Activated T-cell treated with anti-CD3 and anti-CD28 coated beads, Interleukin-2, amount 50 U/mL, for 1 hour (primary cell): ENCODE measurements at regions not wholly inside any gene's neighbourhood (a gene's known extent, or its start where the extent isn't known, plus 50 kb on each side); places are given as distances from the start of the nearest gene placed in this dataset.
"Not testable (repeated sequence)": the region's sequence is repeated elsewhere in the genome, so short reads cannot be mapped to it uniquely, and the experiment has no call there.

ENCODE experiments used
- DNase-seq: peaks from one replicate; pipeline ENCODE4 v3.0.0-alpha.2; 2020

DNA sequence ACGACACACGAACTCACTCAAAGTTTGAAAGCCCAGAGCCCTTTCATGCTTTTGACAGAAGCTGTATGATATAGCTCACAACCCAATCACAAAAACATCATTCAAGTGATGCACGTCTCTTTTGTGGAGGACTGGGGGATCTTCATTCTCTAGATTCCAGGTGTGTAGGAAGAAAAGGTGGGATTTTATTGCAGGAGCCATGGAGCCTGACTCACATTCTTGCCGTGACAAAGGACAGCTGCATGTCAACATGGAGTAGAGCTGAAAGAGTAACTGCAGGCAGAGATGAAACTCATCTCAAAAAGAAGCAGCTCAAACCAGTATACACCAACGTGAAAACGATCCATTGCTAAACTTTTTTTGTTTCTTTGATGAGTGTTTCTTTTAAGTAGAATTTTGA is 50.9 kb upstream of the PDE1A start:
- no peak for DNase-seq

- no peak for DNase-seq
Measured at GRCh38 chr2:182481676-182482075, 54.8 kb upstream of the PDE1A start.

GRCh38 chr2:182482511-182482910 is 55.7 kb upstream of the PDE1A start:
- DNase-seq, result no peak

DNA sequence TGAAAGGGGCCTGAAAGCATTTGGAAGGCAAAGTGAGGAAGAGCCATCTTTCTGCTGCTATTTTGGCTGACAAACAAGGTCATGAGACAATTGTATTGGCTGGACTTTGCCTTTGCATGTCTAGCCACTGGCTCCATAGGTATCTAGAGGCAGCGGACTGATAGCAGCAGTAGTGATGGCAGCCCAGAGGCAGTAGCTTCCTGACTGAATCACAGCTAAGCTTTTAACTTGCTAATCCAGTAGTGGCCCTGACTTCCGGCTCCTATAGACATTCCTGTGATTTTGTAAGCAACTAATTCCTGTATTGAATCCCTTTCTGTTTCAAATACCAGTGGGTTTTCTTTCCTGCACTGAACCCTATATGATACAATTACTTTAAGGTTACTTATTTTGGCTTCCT is 69.8 kb upstream of the PDE1A start:
- no peak for DNase-seq

GRCh38 chr2:182499706-182500470 is 73.1 kb upstream of the PDE1A start:
- DNase-seq, result no peak

DNA sequence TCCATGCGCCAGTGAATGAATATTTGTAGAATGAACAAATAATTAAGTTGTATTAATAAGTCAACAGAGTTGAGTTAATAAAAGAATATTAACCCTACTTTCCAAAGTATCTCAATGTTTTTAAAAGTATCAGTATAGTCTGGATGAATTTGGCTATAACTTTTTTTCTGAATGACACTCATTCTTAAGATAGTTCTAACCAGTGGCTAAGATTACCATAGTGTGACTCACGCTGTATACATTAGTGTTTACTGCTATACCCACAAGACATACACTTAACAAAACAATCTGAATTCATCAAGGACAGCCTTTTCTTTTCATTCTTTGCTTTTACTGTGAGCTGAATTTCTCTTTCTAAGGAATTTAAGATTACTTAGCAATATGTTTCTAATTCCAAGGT is 77.0 kb upstream of the PDE1A start:
- DNase-seq, result no peak

DNA sequence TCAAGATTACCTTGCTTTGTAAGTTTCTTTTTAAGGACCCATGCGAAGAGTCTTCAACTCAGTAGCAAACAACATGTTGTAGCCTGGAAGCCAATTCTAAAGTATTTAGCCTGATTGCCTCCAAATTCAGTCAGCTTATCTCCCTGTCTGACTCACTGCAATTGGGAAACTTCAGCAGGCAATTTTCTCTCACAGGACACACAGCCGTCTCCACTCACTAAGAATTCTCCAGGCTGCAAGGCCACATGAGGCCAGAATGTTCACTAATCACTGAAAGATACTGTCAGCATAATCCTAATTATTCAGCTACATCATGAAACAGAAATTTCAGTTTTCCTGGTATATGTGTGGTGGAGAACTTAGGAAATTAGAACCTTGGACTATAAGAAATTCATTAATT is 78.1 kb upstream of the PDE1A start:
- no peak for DNase-seq

DNA sequence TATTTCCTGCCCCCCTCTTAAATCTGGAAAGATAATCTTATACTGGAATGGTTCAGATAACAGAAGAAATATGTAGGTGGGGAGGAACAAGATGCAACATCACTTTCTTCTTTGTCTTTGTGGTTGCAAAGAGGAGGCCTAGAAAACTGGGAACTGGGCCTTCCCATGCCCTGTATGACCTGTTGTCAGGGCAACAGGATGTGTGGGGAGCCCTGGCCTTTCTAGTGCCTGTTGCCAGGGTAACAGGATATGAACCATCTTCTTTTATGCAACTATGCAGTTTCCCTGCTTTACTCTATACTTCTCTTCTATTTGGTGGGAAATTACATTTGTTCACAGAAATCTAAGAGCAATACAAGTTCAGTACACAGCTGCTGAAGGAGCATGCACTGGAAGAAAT is 79.8 kb upstream of the PDE1A start:
- DNase-seq, result no peak

GRCh38 chr2:182508583-182508982 is 81.7 kb upstream of the PDE1A start:
- not testable (repeated sequence) for DNase-seq

DNA sequence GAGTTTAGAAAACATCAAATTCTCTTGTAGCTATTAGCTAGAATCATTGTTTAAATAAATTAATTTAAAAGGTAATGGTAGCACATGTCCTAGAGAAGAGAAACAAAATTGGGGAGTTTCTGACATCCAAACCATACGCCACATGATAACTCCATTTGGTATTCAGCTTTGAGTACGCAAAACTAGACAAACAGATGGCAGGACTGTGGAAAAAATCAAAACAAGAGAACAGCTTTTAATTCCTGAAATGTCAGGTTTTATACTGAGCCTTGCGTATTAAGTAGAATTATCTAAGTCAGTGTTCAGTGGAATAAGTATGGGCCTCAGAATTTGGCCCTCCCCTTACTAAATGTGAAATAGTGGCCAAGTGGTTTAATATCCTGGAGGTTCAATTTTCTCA is 82.4 kb upstream of the PDE1A start:
- no peak for DNase-seq

GRCh38 chr2:182521453-182522404 is 94.9 kb upstream of the PDE1A start:
- no peak for DNase-seq

DNA sequence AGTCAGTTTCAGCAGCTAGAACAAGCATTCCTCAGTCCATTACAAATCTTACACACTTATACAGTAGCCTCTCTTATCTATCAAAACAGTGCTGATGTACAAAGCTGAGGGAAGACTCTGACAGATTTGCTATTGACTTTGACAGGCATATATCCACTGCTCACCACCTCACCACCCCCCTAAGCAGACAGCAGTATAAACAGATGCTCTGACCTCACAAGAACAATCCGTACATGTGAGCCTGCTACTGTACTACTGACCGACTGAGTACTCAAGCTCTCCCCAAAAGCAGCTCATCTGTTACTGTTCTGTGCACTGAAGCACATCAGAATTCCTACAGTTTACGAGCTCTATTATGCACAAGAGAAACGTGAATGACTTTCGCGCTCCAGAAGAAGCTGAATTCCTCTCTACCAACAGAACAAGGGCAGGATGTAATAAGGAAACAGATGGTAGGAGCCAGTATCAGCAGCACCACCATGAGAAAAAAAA is 95.6 kb upstream of the PDE1A start:
- DNase-seq, result no peak

- no peak for DNase-seq
Measured at GRCh38 chr2:182522972-182523473, 96.2 kb upstream of the PDE1A start.

GRCh38 chr2:182530636-182531035 is 103.8 kb upstream of the PDE1A start:
- DNase-seq, result no peak

DNA sequence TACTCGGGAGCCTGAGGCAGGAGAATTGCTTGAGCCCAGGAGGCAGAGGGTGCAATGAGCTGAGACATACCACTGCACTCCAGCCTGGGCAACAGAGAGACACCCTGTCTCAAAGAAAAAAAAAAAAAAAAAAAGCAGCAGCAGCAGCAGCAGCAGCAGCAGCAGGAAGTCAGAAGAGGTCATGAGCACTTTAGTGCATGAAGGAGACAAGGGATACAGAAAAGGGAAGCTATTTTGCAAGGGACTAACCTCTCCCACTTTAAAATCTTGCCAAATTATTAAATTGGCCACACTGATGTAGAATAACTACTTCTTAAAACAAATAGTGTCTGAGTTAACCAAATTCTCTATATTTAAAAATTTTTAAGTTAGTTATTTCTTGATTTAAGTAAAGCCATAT is 113.4 kb upstream of the PDE1A start:
- DNase-seq, result no peak

GRCh38 chr2:182541268-182541667 is 114.4 kb upstream of the PDE1A start:
- DNase-seq, result no peak

GRCh38 chr2:182542501-182543258 is 115.8 kb upstream of the PDE1A start:
- DNase-seq, result no peak

DNA sequence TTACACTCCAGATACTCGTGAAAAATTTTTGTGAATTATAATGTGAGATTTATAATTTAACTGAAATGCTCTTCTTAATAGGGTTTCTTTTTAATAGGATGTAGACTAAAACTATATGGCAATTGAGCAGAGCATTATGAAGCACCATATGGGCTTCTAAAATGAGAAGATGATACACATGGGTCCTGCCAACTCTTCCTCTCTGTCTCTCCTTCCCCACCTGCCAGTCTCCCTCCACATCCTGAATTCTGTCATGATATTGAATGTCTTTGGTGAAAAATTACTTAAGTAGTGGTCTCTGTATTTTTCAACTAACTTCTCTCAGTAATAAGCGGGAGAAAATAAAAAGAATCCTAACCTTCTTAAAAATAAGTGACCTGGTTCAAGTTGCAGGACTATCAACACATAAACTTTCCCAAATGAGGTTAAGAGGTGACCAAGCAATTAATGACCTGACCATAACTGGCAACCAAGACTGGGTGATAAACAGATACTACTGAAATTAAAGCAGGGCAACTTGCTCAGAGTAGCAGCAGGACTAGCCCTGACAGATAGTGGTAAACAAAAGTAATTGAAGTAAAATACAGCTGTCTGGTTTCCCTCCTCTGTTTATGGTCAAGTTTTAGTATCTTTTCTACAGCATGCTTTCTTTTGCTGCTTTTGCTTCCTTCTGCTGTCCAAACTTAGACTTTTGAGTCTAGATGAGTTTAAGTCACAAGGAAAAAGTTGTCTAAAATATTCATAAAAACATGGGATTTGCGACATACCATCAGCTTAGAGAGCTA is 117.1 kb upstream of the PDE1A start:
- no peak for DNase-seq

- DNase-seq, result no peak
Measured at GRCh38 chr2:182545420-182546167, 118.8 kb upstream of the PDE1A start.

DNA sequence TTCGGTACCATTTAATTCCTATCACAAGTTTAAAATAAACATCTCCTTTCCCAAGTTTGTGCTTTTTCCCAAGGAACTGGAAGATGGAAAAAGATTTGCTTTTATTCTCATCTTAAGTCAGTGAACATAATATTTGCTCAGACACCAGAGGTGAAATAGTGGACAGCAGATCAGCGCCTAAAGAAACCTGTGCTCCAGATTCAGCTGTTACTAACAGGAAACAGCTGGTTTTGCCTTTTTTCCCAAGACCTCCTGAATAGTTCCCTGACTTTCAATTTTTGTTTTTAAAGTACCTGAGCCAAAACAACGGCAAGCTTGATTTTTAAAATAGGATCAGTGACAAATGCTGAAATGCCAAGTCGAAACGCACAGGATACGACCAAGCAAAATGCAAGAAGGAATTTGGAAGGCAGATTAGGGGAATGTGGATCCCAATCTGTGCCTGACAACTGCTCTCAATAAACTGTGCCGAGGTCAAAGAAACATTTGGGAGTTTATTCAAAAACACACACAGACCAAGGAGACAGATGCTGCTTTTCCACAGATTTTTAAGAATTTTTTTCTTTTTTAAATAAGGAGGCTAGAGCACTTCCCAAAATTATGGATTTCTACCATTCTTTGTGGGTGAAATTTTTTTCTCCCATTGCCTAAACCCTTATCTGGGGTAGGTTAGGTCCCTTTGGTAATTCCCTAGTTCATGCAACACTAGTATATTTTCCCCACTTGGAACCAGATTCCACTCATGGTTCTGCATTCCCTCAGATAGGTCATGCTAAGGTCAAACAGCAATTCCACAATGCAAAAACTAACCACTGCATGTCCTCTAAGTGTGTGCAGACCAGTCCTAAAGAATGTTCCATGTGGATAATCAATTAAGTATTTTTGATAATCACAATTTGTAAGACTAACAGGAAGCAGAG is 121.5 kb upstream of the PDE1A start:
- no peak for DNase-seq
